Transverse colon (tissue), 4 donors: ENCODE measurements at regions not wholly inside any gene's neighbourhood (a gene's known extent, or its start where the extent isn't known, plus 50 kb on each side); places are given as distances from the start of the nearest gene placed in this dataset.

ENCODE experiments used
- DNase-seq: peaks from one replicate; pipeline ENCODE4 v3.0.0-alpha.2; 2019
- H3K27ac ChIP-seq, 4 donors: fragments of 200-600 bp; sonication (generic); 2 replicates each; pipeline ENCODE4 v1.5.1; 2016 to 2018; ENCODE audit warnings: inconsistent platforms in 4 of 4
- H3K27me3 ChIP-seq: fragments of 200-600 bp; sonication (generic); 2 replicates; pipeline ENCODE4 v1.5.1; 2017; ENCODE audit warnings: inconsistent platforms
- H3K36me3 ChIP-seq, 4 donors: fragments of 200-600 bp; sonication (generic); 2 replicates each; pipeline ENCODE4 v1.5.1; 2017 to 2019; ENCODE audit warnings: inconsistent platforms in 4 of 4
- H3K4me1 ChIP-seq, 4 donors: fragments of 200-600 bp; sonication (generic); 2 replicates each; pipeline ENCODE4 v1.5.1; 2017 to 2020; ENCODE audit warnings: inconsistent platforms in 4 of 4
- H3K4me3 ChIP-seq, 4 donors: fragments of 200-600 bp; sonication (generic); 1 replicate in 1 of 4; 2 replicates in 3 of 4; pipeline versions ENCODE4 v1.5.1 to v1.6.1; 2017 to 2019; ENCODE audit warnings: inconsistent platforms in 4 of 4
- H3K9me3 ChIP-seq, 2 donors: fragments of 200-600 bp; sonication (generic); 2 replicates each; pipeline ENCODE4 v1.5.1; 2017 to 2019; ENCODE audit warnings: inconsistent platforms in 2 of 2
- EP300 ChIP-seq: sonication (generic); formaldehyde crosslinking; IDR thresholded peaks from one replicate; pipeline ENCODE4 v1.6.1; 2017; ENCODE audit warnings: antibody characterized with exemption, low read depth
- POLR2A ChIP-seq: fragments of 450-650 bp; IDR thresholded peaks from one replicate; pipeline ENCODE4 v1.6.1; 2016; ENCODE audit warnings: antibody characterized with exemption, mild to moderate bottlenecking, moderate library complexity
- POLR2AphosphoS5 ChIP-seq, 3 donors: sonication (generic); formaldehyde crosslinking; IDR thresholded peaks; one replicate each; pipeline ENCODE4 v1.6.1; 2016; ENCODE audit warnings: antibody characterized with exemption in 3 of 3
- WGBS, 2 donors: methylation state at CpG; one replicate each; pipeline ENCODE4 v1.1.5; 2018; ENCODE audit warnings: low coverage in 1 of 2; 5-methylcytosine and 5-hydroxymethylcytosine counted together
- in situ Hi-C, 4 donors: fragments of 200-750 bp; cut with MboI; loops; one replicate each; pipeline versions ENCODE4 v1.15.0 to v1.15.1; 2017; ENCODE audit warnings: low sequenced_read_pairs in 3 of 4, low pct_ligation_motif_present in 1 of 4, low pct_unique_long_range_greater_than_20kb in 1 of 4
- intact Hi-C: fragments of 100-400 bp; cut with DNase I; formaldehyde crosslinking; loops from one replicate; pipeline ENCODE4 v1.15.1; 2023; ENCODE audit warnings: low total_unique reads
- TF ChIP-seq, protein P1 (sequence below), 5 experiments: fragments of 200-600 bp in 3 of 5; fragments of 450-650 bp in 2 of 5; sonication (generic) in 3 of 5; IDR thresholded peaks; 1 replicate in 2 of 5; 2 replicates in 3 of 5; pipeline ENCODE4 v1.5.1; 2016 to 2017; ENCODE audit warnings: antibody characterized with exemption in 5 of 5, inconsistent platforms in 3 of 5, mild to moderate bottlenecking in 2 of 5, moderate library complexity in 1 of 5

DNA sequence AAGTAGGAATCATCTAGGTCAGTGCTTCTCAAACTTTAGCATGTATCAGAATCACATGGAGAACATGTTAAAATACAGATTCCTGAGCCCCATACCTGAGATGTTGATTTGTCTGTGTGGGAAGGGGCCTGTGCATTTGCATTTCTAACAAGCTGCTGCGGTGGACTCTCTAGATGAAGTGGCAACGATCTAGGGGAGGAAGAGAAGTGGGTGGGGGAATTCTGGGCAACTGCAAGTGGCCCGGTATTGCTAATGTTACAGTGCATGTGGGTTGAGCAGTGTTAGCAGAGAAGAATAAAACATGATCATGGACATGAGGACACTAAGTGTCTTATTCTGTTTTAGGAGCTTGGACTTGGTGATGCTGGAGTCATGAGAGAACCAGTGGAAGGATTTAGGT is 329.0 kb downstream of the OLFM4 start:
- no peaks in the 10 kb centered on the region for H3K36me3 ChIP-seq
- H3K27ac ChIP-seq, result no peak overlapping the region
- H3K4me3 ChIP-seq, result no peak overlapping the region
- no peaks in the 10 kb centered on the region for H3K27me3 ChIP-seq
- no peaks in the 10 kb centered on the region for H3K4me1 ChIP-seq
- TF ChIP-seq POLR2A (no peak), POLR2AphosphoS5 (IDR thresholded peaks at IDR 0.05) (no peak), EP300 (no peak)
- TF ChIP-seq, protein P1, sequence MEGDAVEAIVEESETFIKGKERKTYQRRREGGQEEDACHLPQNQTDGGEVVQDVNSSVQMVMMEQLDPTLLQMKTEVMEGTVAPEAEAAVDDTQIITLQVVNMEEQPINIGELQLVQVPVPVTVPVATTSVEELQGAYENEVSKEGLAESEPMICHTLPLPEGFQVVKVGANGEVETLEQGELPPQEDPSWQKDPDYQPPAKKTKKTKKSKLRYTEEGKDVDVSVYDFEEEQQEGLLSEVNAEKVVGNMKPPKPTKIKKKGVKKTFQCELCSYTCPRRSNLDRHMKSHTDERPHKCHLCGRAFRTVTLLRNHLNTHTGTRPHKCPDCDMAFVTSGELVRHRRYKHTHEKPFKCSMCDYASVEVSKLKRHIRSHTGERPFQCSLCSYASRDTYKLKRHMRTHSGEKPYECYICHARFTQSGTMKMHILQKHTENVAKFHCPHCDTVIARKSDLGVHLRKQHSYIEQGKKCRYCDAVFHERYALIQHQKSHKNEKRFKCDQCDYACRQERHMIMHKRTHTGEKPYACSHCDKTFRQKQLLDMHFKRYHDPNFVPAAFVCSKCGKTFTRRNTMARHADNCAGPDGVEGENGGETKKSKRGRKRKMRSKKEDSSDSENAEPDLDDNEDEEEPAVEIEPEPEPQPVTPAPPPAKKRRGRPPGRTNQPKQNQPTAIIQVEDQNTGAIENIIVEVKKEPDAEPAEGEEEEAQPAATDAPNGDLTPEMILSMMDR (IDR thresholded peaks at IDR 0.05), result no peak
- intact Hi-C loops, result no loop called here
- no peaks in the 10 kb centered on the region for H3K9me3 ChIP-seq
- WGBS, 2 donors, result 48 to 66% methylated on average over 3 of the region's 3 CpGs
- no peak for DNase-seq
- in situ Hi-C loops, result no loop called here

- Histone ChIP-seq H3K9me3 (no peaks in the 10 kb centered on the region), H3K27ac (no peak overlapping the region), H3K27me3 (no peaks in the 10 kb centered on the region), H3K36me3 (no peaks in the 10 kb centered on the region), H3K4me3 (no peak overlapping the region), H3K4me1 (no peaks in the 10 kb centered on the region)
- TF ChIP-seq EP300 (no peak), POLR2A (no peak), POLR2AphosphoS5 (IDR thresholded peaks at IDR 0.05) (no peak)
- TF ChIP-seq, protein P1 (IDR thresholded peaks at IDR 0.05), result no peak
- DNase-seq, result no peak
- in situ Hi-C loops (no loop called here), intact Hi-C loops (no loop called here)
- 38 to 57% methylated on average over 2 of the region's 2 CpGs for WGBS, 2 donors
Measured at GRCh38 chr13:53368948-53369347, 340.3 kb downstream of the OLFM4 start.

DNA sequence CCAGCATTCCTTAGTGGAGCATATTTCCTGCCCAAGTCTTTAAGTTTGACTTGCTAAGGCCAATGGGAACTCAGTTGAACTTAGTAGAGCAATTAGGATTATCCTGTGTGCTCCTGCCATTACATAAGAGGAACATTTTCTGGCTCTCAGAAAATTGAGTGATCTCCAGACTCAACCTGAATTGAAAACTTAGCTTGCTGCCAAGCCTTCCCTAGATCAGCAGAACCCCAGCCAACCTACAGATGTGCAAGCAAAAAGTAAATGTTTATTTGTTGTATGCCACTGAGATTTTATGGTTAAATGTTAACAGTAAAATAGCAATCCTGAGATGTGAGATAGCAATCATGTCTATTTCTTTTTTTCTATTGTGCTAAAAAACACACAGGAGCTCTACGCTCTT is 350.9 kb downstream of the OLFM4 start:
- Histone ChIP-seq H3K4me3 (no peak overlapping the region), H3K27me3 (no peaks in the 10 kb centered on the region), H3K27ac (no peak overlapping the region), H3K36me3 (no peaks in the 10 kb centered on the region), H3K4me1 (no peaks in the 10 kb centered on the region), H3K9me3 (no peaks in the 10 kb centered on the region)
- intact Hi-C loops, result no loop called here
- 83 to 86% methylated on average over 1 of the region's 1 CpG for WGBS, 2 donors
- in situ Hi-C loops, result no loop called here
- DNase-seq, result no peak
- TF ChIP-seq, protein P1 (IDR thresholded peaks at IDR 0.05), result no peak
- TF ChIP-seq EP300 (no peak), POLR2A (no peak), POLR2AphosphoS5 (IDR thresholded peaks at IDR 0.05) (no peak)

DNA sequence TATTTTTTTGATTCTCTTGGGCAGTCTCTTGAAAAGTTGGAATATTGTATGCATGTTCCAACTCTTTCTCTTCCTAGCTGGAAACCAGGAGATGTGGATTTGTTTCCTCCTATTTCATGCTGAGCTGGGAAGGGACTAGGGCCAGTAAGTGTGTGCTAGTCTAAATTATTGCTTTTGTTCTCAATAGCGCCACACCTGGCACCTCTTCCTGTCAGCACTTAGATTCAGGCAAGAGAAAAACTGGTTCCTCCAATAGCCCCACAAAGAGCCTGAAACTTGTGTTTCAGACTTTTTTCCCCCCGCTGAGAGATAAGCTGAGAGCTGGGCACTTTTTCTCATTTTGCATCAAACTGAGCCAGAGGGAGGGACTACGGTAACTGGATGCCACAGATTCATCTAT is 353.4 kb downstream of the OLFM4 start:
- intact Hi-C loops, result no loop called here
- TF ChIP-seq, protein P1 (IDR thresholded peaks at IDR 0.05), result no peak
- TF ChIP-seq EP300 (no peak), POLR2AphosphoS5 (IDR thresholded peaks at IDR 0.05) (no peak), POLR2A (no peak)
- H3K27ac ChIP-seq, result no peak overlapping the region
- H3K4me3 ChIP-seq, result no peak overlapping the region
- no peaks in the 10 kb centered on the region for H3K36me3 ChIP-seq
- WGBS, 2 donors, result 52 to 56% methylated on average over 3 of the region's 3 CpGs
- no peak for DNase-seq
- in situ Hi-C loops, result no loop called here
- H3K27me3 ChIP-seq, result no peaks in the 10 kb centered on the region
- H3K9me3 ChIP-seq, result no peaks in the 10 kb centered on the region
- no peaks in the 10 kb centered on the region for H3K4me1 ChIP-seq
